A549 (cell line): ENCODE measurements at regions not wholly inside any gene's neighbourhood (a gene's known extent, or its start where the extent isn't known, plus 50 kb on each side); places are given as distances from the start of the nearest gene placed in this dataset.

Source experiments
- ATAC-seq, 2 experiments: fragments of 200-7000 bp in 1 of 2; fragments of >200 bp in 1 of 2; cut with Nextera tagmentation in 1 of 2; cut with Tn5 transposase in 1 of 2; 3 replicates each; pipeline versions ENCODE4 v1.8.0 to v1.9.1; 2018 to 2020; ENCODE audit warnings: mild to moderate bottlenecking in 1 of 2, moderate library complexity in 1 of 2
- CTCF ChIA-PET: fragments of 300-600 bp; sonication (Branson Sonifier 250); formaldehyde crosslinking; extraction: SDS; loops from one replicate; lab custom pipeline; 2021; ENCODE audit warnings: antibody characterized with exemption, inconsistent platforms; lab: Yijun Ruan, JAX
- POLR2A ChIA-PET: fragments of 350-600 bp; formaldehyde crosslinking; extraction: SDS; loops from one replicate; lab custom pipeline; 2021; ENCODE audit warnings: antibody characterized with exemption, inconsistent platforms; lab: Yijun Ruan, JAX
- DNase-seq, 2 experiments: peaks; one replicate each; pipeline versions ENCODE4 v3.0.0 to v3.0.0-alpha.2; 2011 to 2016; ENCODE audit warnings: low read depth in 1 of 2, low spot score in 1 of 2
- FAIRE-seq: peaks from 2 replicates; lab custom pipeline; 2011; peaks lifted over from hg19 to GRCh38; lab: Jason Lieb, UNC
- H3K27ac ChIP-seq, 2 experiments: fragments of >200 bp; sonication (Bioruptor Twin); formaldehyde crosslinking; 3 replicates each; pipeline ENCODE4 v1.5.1; 2016 to 2017
- H3K4me1 ChIP-seq: fragments of >200 bp; sonication (Bioruptor Twin); formaldehyde crosslinking; 3 replicates; pipeline ENCODE4 v1.6.1; 2016
- H3K4me2 ChIP-seq: fragments of >200 bp; sonication (Bioruptor Twin); formaldehyde crosslinking; 3 replicates; pipeline ENCODE4 v1.6.1; 2016
- H3K4me3 ChIP-seq: fragments of >200 bp; sonication (Bioruptor Twin); formaldehyde crosslinking; 3 replicates; pipeline ENCODE4 v1.5.1; 2016
- H3K9me3 ChIP-seq: fragments of >200 bp; sonication (Bioruptor Twin); formaldehyde crosslinking; 3 replicates; pipeline ENCODE4 v1.6.1; 2016
- BHLHE40 ChIP-seq: IDR thresholded peaks from 2 replicates; pipeline ENCODE4 v1.6.1; 2012; ENCODE audit warnings: low read depth, low read length, inconsistent platforms
- CEBPB ChIP-seq, 2 experiments: fragments of >200 bp in 1 of 2; sonication (Bioruptor Twin) in 1 of 2; formaldehyde crosslinking in 1 of 2; IDR thresholded peaks; 2 replicates each; pipeline ENCODE4 v1.6.1; 2012 to 2016
- CHD2 ChIP-seq: fragments of 150-350 bp; IDR thresholded peaks from 2 replicates; pipeline ENCODE4 v1.6.1; 2014; ENCODE audit warnings: low read length; ENCODE audit not compliant: partially characterized antibody
- CHD4 ChIP-seq: fragments of 200-600 bp; sonication (generic); IDR thresholded peaks from 2 replicates; pipeline ENCODE4 v1.6.1; 2016; ENCODE audit warnings: antibody characterized with exemption, mild to moderate bottlenecking, borderline replicate concordance
- FOSB ChIP-seq: fragments of 250-450 bp; sonication (Bioruptor Pico); IDR thresholded peaks from 2 replicates; pipeline ENCODE4 v1.5.0; 2020; ENCODE audit warnings: mild to moderate bottlenecking, moderate library complexity
- JUNB ChIP-seq: fragments of >200 bp; sonication (Bioruptor Twin); formaldehyde crosslinking; IDR thresholded peaks from 2 replicates; pipeline ENCODE4 v1.6.1; 2016
- KDM1A ChIP-seq: fragments of 200-600 bp; sonication (generic); IDR thresholded peaks from 2 replicates; pipeline ENCODE4 v1.6.1; 2016; ENCODE audit warnings: low read depth, mild to moderate bottlenecking
- KDM5A ChIP-seq: fragments of 200-600 bp; sonication (generic); IDR thresholded peaks from 2 replicates; pipeline ENCODE4 v1.6.1; 2016; ENCODE audit warnings: antibody characterized with exemption, mild to moderate bottlenecking
- MAZ ChIP-seq: fragments of 150-350 bp; IDR thresholded peaks from 2 replicates; pipeline ENCODE4 v1.6.1; 2014; ENCODE audit warnings: antibody characterized with exemption, low read depth, low read length, borderline replicate concordance
- NFE2L2 ChIP-seq: fragments of 150-350 bp; conservative IDR thresholded peaks from 2 replicates; pipeline ENCODE4 v1.6.1; 2014; ENCODE audit warnings: low read length
- NPAS2 ChIP-seq: fragments of 250-450 bp; sonication (Bioruptor Pico); IDR thresholded peaks from 2 replicates; pipeline ENCODE4 v1.8.0; 2022; ENCODE audit warnings: mild to moderate bottlenecking, moderate library complexity, borderline replicate concordance
- RARB ChIP-seq: fragments of 250-450 bp; sonication (Bioruptor Pico); IDR thresholded peaks from 2 replicates; pipeline ENCODE4 v1.8.0; 2021; ENCODE audit warnings: mild to moderate bottlenecking, moderate library complexity
- RFX5 ChIP-seq: fragments of 450-650 bp; IDR thresholded peaks from 2 replicates; pipeline ENCODE4 v1.7.1; 2014; ENCODE audit warnings: antibody characterized with exemption, mild to moderate bottlenecking, moderate library complexity
- RNF2 ChIP-seq: fragments of 200-600 bp; sonication (generic); IDR thresholded peaks from 2 replicates; pipeline ENCODE4 v1.6.1; 2016; ENCODE audit warnings: low read depth, mild to moderate bottlenecking, antibody characterized with exemption, moderate library complexity, borderline replicate concordance
- SMC3 ChIP-seq: fragments of >200 bp; sonication (Bioruptor Twin); formaldehyde crosslinking; IDR thresholded peaks from 3 replicates; pipeline ENCODE4 v1.6.1; 2018; ENCODE audit warnings: inconsistent platforms
- ZSCAN20 ChIP-seq: fragments of 250-450 bp; sonication (Bioruptor Pico); IDR thresholded peaks from 2 replicates; pipeline ENCODE4 v1.8.0; 2022; ENCODE audit warnings: mild to moderate bottlenecking, moderate library complexity
- WGBS: methylation state at CpG from one replicate; pipeline ENCODE4 v1.1.6; 2017; ENCODE audit errors: missing lambda C conversion rate; 5-methylcytosine and 5-hydroxymethylcytosine counted together
- TF ChIP-seq, protein P1 (sequence below): fragments of 250-450 bp; sonication (Bioruptor Pico); IDR thresholded peaks from 2 replicates; pipeline ENCODE4 v1.5.0; 2020; ENCODE audit warnings: low read depth, mild to moderate bottlenecking, moderate library complexity
- TF ChIP-seq, protein P2 (sequence below): IDR thresholded peaks from 2 replicates; pipeline ENCODE4 v1.6.1; 2012
- TF ChIP-seq, protein P3 (sequence below): fragments of >200 bp; sonication (Bioruptor Twin); formaldehyde crosslinking; IDR thresholded peaks from 2 replicates; pipeline ENCODE4 v1.6.1; 2016
- TF ChIP-seq, protein P4 (sequence below): fragments of >200 bp; sonication (Bioruptor Twin); formaldehyde crosslinking; IDR thresholded peaks from 3 replicates; pipeline ENCODE4 v1.5.1; 2016
- TF ChIP-seq, protein P5 (sequence below): fragments of 200-600 bp; sonication (generic); IDR thresholded peaks from 2 replicates; pipeline ENCODE4 v1.6.1; 2016; ENCODE audit warnings: antibody characterized with exemption, mild to moderate bottlenecking, moderate library complexity

DNA sequence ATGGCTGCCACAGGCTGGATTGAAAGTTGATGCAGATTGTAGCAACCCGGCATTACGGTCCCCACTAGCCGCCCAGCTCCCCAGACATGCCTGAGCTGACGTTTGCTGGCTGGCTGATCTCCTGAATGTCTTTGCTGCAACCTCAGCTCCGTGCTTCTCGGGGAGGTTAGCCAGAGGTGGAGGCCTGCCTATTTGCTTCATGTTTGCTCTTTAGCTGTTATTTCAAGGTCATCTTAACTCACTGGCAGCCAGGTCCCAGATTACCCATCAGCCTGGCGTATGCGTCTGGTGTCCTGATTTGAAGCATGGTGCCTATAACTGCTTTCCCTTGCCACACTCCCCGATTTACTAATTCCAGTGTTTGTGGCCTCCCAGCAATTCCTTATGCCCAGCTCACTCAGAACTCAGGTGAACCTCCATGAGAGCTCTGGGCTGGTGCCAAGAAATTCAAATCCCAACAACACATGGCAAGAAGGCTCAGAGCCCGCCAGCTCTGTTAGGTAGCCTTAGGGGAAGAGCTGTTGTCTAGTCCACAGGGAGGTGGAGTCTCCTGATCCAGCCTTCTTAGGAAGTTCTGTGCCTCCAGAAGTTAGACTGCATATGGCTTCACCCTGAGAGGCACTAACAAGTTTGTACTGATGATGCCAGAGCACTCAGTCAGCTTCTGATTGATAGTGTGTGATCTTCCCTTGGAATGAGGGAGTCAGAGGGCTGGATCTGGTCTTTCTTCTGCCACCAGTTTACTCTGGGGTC lies 69.7 kb upstream of the EXOC4 start:
- ATAC-seq = no peak
- no peaks in the 10 kb centered on the region for H3K9me3 ChIP-seq
- no peak overlapping the region for H3K27ac ChIP-seq
- H3K4me2 ChIP-seq = no peak overlapping the region
- TF ChIP-seq CHD4 (no peak), BHLHE40 (no peak), CHD2 (no peak), ZSCAN20 (no peak), RFX5 (no peak), MAZ (no peak), RNF2 (no peak), NFE2L2 (no peak), KDM1A (no peak), RARB (no peak)
- TF ChIP-seq, protein P1, sequence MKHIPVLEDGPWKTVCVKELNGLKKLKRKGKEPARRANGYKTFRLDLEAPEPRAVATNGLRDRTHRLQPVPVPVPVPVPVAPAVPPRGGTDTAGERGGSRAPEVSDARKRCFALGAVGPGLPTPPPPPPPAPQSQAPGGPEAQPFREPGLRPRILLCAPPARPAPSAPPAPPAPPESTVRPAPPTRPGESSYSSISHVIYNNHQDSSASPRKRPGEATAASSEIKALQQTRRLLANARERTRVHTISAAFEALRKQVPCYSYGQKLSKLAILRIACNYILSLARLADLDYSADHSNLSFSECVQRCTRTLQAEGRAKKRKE (CRISPR knock-in tag) = no peak
- TF ChIP-seq, protein P2, sequence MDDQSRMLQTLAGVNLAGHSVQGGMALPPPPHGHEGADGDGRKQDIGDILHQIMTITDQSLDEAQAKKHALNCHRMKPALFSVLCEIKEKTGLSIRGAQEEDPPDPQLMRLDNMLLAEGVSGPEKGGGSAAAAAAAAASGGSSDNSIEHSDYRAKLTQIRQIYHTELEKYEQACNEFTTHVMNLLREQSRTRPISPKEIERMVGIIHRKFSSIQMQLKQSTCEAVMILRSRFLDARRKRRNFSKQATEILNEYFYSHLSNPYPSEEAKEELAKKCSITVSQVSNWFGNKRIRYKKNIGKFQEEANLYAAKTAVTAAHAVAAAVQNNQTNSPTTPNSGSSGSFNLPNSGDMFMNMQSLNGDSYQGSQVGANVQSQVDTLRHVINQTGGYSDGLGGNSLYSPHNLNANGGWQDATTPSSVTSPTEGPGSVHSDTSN = no peak
- TF ChIP-seq, protein P3, sequence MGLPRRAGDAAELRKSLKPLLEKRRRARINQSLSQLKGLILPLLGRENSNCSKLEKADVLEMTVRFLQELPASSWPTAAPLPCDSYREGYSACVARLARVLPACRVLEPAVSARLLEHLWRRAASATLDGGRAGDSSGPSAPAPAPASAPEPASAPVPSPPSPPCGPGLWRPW = no peak
- TF ChIP-seq, protein P4, sequence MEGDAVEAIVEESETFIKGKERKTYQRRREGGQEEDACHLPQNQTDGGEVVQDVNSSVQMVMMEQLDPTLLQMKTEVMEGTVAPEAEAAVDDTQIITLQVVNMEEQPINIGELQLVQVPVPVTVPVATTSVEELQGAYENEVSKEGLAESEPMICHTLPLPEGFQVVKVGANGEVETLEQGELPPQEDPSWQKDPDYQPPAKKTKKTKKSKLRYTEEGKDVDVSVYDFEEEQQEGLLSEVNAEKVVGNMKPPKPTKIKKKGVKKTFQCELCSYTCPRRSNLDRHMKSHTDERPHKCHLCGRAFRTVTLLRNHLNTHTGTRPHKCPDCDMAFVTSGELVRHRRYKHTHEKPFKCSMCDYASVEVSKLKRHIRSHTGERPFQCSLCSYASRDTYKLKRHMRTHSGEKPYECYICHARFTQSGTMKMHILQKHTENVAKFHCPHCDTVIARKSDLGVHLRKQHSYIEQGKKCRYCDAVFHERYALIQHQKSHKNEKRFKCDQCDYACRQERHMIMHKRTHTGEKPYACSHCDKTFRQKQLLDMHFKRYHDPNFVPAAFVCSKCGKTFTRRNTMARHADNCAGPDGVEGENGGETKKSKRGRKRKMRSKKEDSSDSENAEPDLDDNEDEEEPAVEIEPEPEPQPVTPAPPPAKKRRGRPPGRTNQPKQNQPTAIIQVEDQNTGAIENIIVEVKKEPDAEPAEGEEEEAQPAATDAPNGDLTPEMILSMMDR = no peak
- TF ChIP-seq, protein P5, sequence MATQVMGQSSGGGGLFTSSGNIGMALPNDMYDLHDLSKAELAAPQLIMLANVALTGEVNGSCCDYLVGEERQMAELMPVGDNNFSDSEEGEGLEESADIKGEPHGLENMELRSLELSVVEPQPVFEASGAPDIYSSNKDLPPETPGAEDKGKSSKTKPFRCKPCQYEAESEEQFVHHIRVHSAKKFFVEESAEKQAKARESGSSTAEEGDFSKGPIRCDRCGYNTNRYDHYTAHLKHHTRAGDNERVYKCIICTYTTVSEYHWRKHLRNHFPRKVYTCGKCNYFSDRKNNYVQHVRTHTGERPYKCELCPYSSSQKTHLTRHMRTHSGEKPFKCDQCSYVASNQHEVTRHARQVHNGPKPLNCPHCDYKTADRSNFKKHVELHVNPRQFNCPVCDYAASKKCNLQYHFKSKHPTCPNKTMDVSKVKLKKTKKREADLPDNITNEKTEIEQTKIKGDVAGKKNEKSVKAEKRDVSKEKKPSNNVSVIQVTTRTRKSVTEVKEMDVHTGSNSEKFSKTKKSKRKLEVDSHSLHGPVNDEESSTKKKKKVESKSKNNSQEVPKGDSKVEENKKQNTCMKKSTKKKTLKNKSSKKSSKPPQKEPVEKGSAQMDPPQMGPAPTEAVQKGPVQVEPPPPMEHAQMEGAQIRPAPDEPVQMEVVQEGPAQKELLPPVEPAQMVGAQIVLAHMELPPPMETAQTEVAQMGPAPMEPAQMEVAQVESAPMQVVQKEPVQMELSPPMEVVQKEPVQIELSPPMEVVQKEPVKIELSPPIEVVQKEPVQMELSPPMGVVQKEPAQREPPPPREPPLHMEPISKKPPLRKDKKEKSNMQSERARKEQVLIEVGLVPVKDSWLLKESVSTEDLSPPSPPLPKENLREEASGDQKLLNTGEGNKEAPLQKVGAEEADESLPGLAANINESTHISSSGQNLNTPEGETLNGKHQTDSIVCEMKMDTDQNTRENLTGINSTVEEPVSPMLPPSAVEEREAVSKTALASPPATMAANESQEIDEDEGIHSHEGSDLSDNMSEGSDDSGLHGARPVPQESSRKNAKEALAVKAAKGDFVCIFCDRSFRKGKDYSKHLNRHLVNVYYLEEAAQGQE = no peak
- TF ChIP-seq, all 56 proteins: peak for 0
- ChIA-PET CTCF (interaction anchor here (0.8 to 1.7 kb wide), 3 partner anchors 11 to 49 kb away, joined by 3 read pairs; no protein-coding TSS in a partner anchor), POLR2A (no interaction called here)
- Histone ChIP-seq H3K4me3 (no peak overlapping the region), H3K4me1 (no peaks in the 10 kb centered on the region)
- WGBS = 60% methylated on average over 10 of the region's 10 CpGs
- FAIRE-seq (no peak), DNase-seq (no peak)

- Histone ChIP-seq H3K9me3 (no peaks in the 10 kb centered on the region), H3K27ac (no peak overlapping the region), H3K4me3 (no peak overlapping the region), H3K4me2 (no peak overlapping the region), H3K4me1 (no peaks in the 10 kb centered on the region)
- DNase-seq = no peak
- 4% methylated on average over 2 of the region's 2 CpGs for WGBS
- CTCF ChIA-PET = interaction anchor here (1.1 to 1.7 kb wide), 3 partner anchors 9 to 13 kb away, joined by 3 read pairs; no protein-coding TSS in a partner anchor
- no peak for FAIRE-seq
- ATAC-seq = no peak
- TF ChIP-seq MAZ (no peak), NPAS2 (CRISPR knock-in tag) (no peak), FOSB (CRISPR knock-in tag) (no peak), RNF2 (no peak), CEBPB (IDR thresholded peaks at IDR 0.05) (no peak), JUNB (no peak), KDM5A (no peak), KDM1A (no peak), SMC3 (no peak)
- POLR2A ChIA-PET = no interaction called here
These were observed 68.9 kb upstream of the EXOC4 start for GRCh38 chr7:133183969-133184368.
